HL-60 (cell line): ENCODE measurements at regions not wholly inside any gene's neighbourhood (a gene's known extent, or its start where the extent isn't known, plus 50 kb on each side); places are given as distances from the start of the nearest gene placed in this dataset.
"Not testable (repeated sequence)": the region's sequence is repeated elsewhere in the genome, so short reads cannot be mapped to it uniquely, and the experiment has no call there.

ENCODE experiments used
- DNase-seq, 2 experiments: peaks; one replicate each; pipeline ENCODE4 v3.0.0-alpha.2; 2010 to 2020; ENCODE audit warnings: low read depth in 1 of 2, low spot score in 1 of 2
- H3K27ac ChIP-seq: fragments of 250-450 bp; sonication (Bioruptor Pico); replicated peaks from 2 replicates; pipeline ENCODE4 v1.5.1; 2020; ENCODE audit warnings: mild to moderate bottlenecking, moderate library complexity
- H3K27me3 ChIP-seq: fragments of 250-450 bp; sonication (Bioruptor Pico); 2 replicates; pipeline ENCODE4 v1.5.1; 2021; ENCODE audit warnings: mild to moderate bottlenecking, moderate library complexity; ENCODE audit not compliant: insufficient read depth, poor library complexity, severe bottlenecking
- H3K4me3 ChIP-seq: replicated peaks from 2 replicates; pipeline ENCODE4 v1.5.1; 2011; ENCODE audit warnings: mild to moderate bottlenecking, control low read depth, low read length; ENCODE audit not compliant: insufficient read depth
- GABPA ChIP-seq: IDR thresholded peaks from 2 replicates; pipeline ENCODE4 v1.6.1; 2012; ENCODE audit warnings: low read depth
- POLR2AphosphoS5 ChIP-seq: IDR thresholded peaks from 2 replicates; pipeline ENCODE4 v1.6.1; 2012; ENCODE audit warnings: low read depth
- REST ChIP-seq: IDR thresholded peaks from 2 replicates; pipeline ENCODE4 v1.6.1; 2012; ENCODE audit warnings: low read depth; ENCODE audit not compliant: insufficient replicate concordance
- SPI1 ChIP-seq: IDR thresholded peaks from 2 replicates; pipeline ENCODE4 v1.6.1; 2012; ENCODE audit warnings: low read depth, mild to moderate bottlenecking, borderline replicate concordance
- TF ChIP-seq, protein P1 (sequence below): IDR thresholded peaks from one replicate; pipeline ENCODE4 v1.5.1; 2011; ENCODE audit warnings: low read length, control low read depth, inconsistent platforms; ENCODE audit not compliant: insufficient read depth

DNA sequence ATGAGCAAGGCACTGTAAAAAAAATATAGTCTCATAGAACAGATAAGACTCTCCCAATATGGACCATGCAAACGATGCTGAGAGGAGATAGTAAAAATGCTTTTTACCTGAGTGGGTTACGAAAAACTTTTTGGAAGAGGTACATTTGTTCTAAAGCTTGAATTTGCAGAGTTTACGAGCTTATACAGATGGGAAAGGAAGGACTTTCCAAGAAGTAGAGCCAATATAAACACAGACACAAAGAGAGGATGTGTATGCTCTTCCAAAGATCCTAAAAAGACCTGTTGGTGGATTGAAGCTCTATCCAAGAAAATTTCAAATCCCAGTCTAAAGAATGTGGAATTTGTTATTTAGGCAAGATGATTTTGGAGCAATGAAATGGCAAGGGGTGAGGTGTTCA is 127.1 kb upstream of the SLCO6A1 start:
- no peaks in the 10 kb centered on the region for H3K27me3 ChIP-seq
- H3K4me3 ChIP-seq = no peak overlapping the region
- TF ChIP-seq REST (no peak), SPI1 (no peak), POLR2AphosphoS5 (no peak), GABPA (no peak)
- TF ChIP-seq, protein P1, sequence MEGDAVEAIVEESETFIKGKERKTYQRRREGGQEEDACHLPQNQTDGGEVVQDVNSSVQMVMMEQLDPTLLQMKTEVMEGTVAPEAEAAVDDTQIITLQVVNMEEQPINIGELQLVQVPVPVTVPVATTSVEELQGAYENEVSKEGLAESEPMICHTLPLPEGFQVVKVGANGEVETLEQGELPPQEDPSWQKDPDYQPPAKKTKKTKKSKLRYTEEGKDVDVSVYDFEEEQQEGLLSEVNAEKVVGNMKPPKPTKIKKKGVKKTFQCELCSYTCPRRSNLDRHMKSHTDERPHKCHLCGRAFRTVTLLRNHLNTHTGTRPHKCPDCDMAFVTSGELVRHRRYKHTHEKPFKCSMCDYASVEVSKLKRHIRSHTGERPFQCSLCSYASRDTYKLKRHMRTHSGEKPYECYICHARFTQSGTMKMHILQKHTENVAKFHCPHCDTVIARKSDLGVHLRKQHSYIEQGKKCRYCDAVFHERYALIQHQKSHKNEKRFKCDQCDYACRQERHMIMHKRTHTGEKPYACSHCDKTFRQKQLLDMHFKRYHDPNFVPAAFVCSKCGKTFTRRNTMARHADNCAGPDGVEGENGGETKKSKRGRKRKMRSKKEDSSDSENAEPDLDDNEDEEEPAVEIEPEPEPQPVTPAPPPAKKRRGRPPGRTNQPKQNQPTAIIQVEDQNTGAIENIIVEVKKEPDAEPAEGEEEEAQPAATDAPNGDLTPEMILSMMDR = no peak
- DNase-seq = no peak
- no peak overlapping the region for H3K27ac ChIP-seq

DNA sequence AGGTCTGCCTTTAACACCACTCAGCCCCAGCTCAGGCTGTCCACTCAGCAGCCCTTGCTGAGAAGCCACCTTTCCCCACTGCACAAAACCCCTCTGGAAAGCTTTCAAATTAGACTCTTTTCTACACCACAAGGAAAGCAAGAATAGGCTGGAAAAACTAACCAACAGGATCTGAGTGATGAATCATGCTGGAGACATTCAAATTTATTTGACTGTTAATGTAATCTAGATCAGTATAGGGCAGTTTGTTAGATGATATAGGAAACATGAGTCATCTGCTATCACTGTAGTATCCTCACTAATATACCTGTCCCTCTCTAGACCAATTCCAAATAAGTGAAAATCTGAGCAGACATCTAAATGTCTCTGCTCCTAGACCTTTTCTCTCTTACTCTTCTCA is 127.8 kb upstream of the PAM start:
- Histone ChIP-seq H3K27ac (no peak overlapping the region), H3K4me3 (no peak overlapping the region), H3K27me3 (no peaks in the 10 kb centered on the region)
- TF ChIP-seq GABPA (no peak), REST (no peak), SPI1 (no peak), POLR2AphosphoS5 (no peak)
- TF ChIP-seq, protein P1 = no peak
- no peak for DNase-seq

DNA sequence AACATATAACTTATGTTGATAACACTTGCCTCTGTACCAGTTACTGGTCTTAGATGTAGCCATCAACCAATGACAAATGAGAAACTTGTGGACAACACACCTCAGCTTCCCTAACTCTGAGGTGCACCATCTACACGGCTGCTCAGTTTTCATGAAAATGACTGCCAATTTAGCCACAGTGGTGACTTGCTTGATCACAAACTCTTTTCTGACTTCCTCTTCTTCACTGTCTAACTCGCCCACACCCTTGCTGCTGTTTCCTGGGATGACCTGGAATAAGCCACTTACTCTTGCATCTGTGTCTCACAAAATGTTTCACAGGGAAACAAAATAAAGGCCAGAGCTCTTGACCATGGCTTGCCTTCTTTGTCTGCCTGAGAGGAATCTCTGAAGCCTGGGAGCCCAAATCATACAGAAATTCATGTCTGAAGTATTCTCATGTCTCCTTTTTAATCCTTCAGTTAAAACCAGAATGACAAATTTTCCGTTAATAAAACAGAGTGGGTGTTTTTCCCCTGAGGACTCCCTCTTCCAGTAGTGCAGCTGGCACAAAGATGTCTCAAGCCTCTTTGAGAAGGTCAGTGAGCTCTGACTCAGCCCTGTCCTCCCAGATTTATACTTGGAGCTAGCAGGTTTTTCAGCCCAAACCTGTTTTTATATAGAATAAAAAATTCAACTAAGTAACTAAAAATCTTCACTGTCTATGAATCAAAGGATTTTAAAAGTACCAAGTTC is 126.5 kb upstream of the PAM start:
- no peak for DNase-seq
- no peak overlapping the region for H3K27ac ChIP-seq

GRCh38 chr5:102629827-102630605 is 125.1 kb upstream of the PAM start:
- H3K27me3 ChIP-seq = no peaks in the 10 kb centered on the region
- TF ChIP-seq, protein P1 = no peak
- TF ChIP-seq GABPA = no peak
- no peak for TF ChIP-seq REST
- TF ChIP-seq SPI1 = no peak
- H3K4me3 ChIP-seq = no peak overlapping the region
- no peak overlapping the region for H3K27ac ChIP-seq
- no peak for DNase-seq

More for the DNA sequence above, 126.5 kb upstream of the PAM start:
- H3K27me3 ChIP-seq = no peaks in the 10 kb centered on the region
- no peak for TF ChIP-seq GABPA
- TF ChIP-seq SPI1 = peak; percentile 68
- no peak overlapping the region for H3K4me3 ChIP-seq

DNA sequence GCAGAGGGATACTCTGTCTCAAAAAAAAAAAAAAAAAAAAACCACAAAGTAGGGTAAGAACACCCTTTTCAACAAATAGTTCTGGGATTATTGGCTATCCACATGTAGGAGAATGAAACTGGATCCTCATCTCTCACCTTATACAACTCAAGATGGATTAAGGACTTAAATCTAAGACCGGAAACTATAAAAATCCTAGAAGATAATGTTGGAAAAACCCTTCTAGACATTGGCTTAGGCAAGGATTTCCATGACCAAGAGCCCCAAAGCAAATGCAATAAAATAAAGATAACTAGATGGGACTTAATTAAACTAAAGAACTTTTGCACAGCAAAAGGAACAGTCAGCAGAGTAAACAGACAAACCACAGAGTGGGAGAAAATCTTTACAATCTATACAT is 119.7 kb upstream of the PAM start:
- not testable (repeated sequence) for H3K27me3 ChIP-seq, DNase-seq, H3K27ac ChIP-seq, H3K4me3 ChIP-seq
